GM12864 (cell line): ENCODE measurements at regions not wholly inside any gene's neighbourhood (a gene's known extent, or its start where the extent isn't known, plus 50 kb on each side); places are given as distances from the start of the nearest gene placed in this dataset.

ENCODE experiments used
- DNase-seq: peaks from one replicate; pipeline ENCODE4 v3.0.0-alpha.2; 2011; ENCODE audit warnings: low read depth
- H3K4me3 ChIP-seq: 2 replicates; pipeline ENCODE4 v1.5.1; 2011; ENCODE audit warnings: mild to moderate bottlenecking, low read depth, low read length, control low read depth
- CTCF ChIP-seq: IDR thresholded peaks from 2 replicates; pipeline ENCODE4 v1.5.1; 2011; ENCODE audit warnings: low read depth, mild to moderate bottlenecking, moderate library complexity, low read length, control low read depth, inconsistent platforms; ENCODE audit errors: missing control alignments

GRCh38 chr19:5204212-5204611, 136.4 kb downstream of the PTPRS start:
- H3K4me3 ChIP-seq = no peak overlapping the region
- no peak for DNase-seq
- no peak for TF ChIP-seq CTCF
